ENCODE measurements at regions not wholly inside any gene's neighbourhood (a gene's known extent, or its start where the extent isn't known, plus 50 kb on each side); places are given as distances from the start of the nearest gene placed in this dataset.
A peak's percentile ranks its signal among the peaks of the same experiment; 100 is the strongest.

- Histone ChIP-seq H3K27ac (no peak overlapping the region), H3K36me3 (no peaks in the 10 kb centered on the region), H3K9me3 (no peaks in the 10 kb centered on the region), H3K4me3 (no peak overlapping the region), H3K4me1 (peaks cover 3 to 14% of the 10 kb centered on the region in 2 donors), H3K27me3 (no peaks in the 10 kb centered on the region)
- ATAC-seq, result no peak
- intact Hi-C loops (cut with DNase I; ENCODE audit: low total_unique reads), result no loop called here
- in situ Hi-C loops (cut with MboI; ENCODE audit: low sequenced_read_pairs in 4 of 4), result no loop called here
- TF ChIP-seq CTCF (IDR thresholded peaks at IDR 0.05 in 4 of 5, conservative IDR thresholded peaks at IDR 0.05 in 1 of 5) (no peak), POLR2A (IDR thresholded peaks at IDR 0.05) (no peak)
- DNase-seq, result no peak
Measured at GRCh38 chr6:5904532-5904931, 102.2 kb downstream of the NRN1 start.

GRCh38 chr6:5899216-5900045 is 107.3 kb downstream of the NRN1 start:
- H3K4me1 ChIP-seq, result no peaks in the 10 kb centered on the region
- no peak for TF ChIP-seq CTCF (IDR thresholded peaks at IDR 0.05 in 4 of 5, conservative IDR thresholded peaks at IDR 0.05 in 1 of 5)
- DNase-seq (no peak), ATAC-seq (no peak)
- H3K9me3 ChIP-seq, result no peaks in the 10 kb centered on the region
- H3K27me3 ChIP-seq, result no peaks in the 10 kb centered on the region
- intact Hi-C loops (cut with DNase I; ENCODE audit: low total_unique reads) (no loop called here), in situ Hi-C loops (cut with MboI; ENCODE audit: low sequenced_read_pairs in 4 of 4) (no loop called here)
- no peak overlapping the region for H3K27ac ChIP-seq
- no peak overlapping the region for H3K4me3 ChIP-seq
- no peaks in the 10 kb centered on the region for H3K36me3 ChIP-seq

- H3K36me3 ChIP-seq, result no peaks in the 10 kb centered on the region
- H3K27ac ChIP-seq, result no peak overlapping the region
- no peak overlapping the region for H3K4me3 ChIP-seq
- in situ Hi-C loops (cut with MboI; ENCODE audit: low sequenced_read_pairs in 4 of 4) (no loop called here), intact Hi-C loops (cut with DNase I; ENCODE audit: low total_unique reads) (no loop called here)
- no peaks in the 10 kb centered on the region for H3K27me3 ChIP-seq
- TF ChIP-seq POLR2A (IDR thresholded peaks at IDR 0.05) (no peak), CTCF (IDR thresholded peaks at IDR 0.05 in 4 of 5, conservative IDR thresholded peaks at IDR 0.05 in 1 of 5) (no peak)
- ATAC-seq (no peak), DNase-seq (no peak)
- H3K4me1 ChIP-seq, result no peaks in the 10 kb centered on the region
- H3K9me3 ChIP-seq, result no peaks in the 10 kb centered on the region
Measured at GRCh38 chr6:5898563-5898962, 108.2 kb downstream of the NRN1 start.

GRCh38 chr6:5898102-5898501 is 108.6 kb downstream of the NRN1 start:
- intact Hi-C loops (cut with DNase I; ENCODE audit: low total_unique reads) (no loop called here), in situ Hi-C loops (cut with MboI; ENCODE audit: low sequenced_read_pairs in 4 of 4) (no loop called here)
- Histone ChIP-seq H3K27ac (no peak overlapping the region), H3K27me3 (no peaks in the 10 kb centered on the region), H3K36me3 (no peaks in the 10 kb centered on the region), H3K4me3 (no peak overlapping the region), H3K9me3 (no peaks in the 10 kb centered on the region), H3K4me1 (no peaks in the 10 kb centered on the region)
- ATAC-seq (peak in 1 of 2 donors; percentile 69), DNase-seq (no peak)
- no peak for TF ChIP-seq POLR2A (IDR thresholded peaks at IDR 0.05)
- no peak for TF ChIP-seq CTCF (IDR thresholded peaks at IDR 0.05 in 4 of 5, conservative IDR thresholded peaks at IDR 0.05 in 1 of 5)
